T-helper 1 cell treated with Interleukin-12 subunit alpha and Interleukin-12 subunit beta and Interleukin-4 antibody, amounts not matched to agents 30 ng/mL and 1 ng/mL, for 36 hours (primary cell): ENCODE measurements at regions not wholly inside any gene's neighbourhood (a gene's known extent, or its start where the extent isn't known, plus 50 kb on each side); places are given as distances from the start of the nearest gene placed in this dataset.

Experiments
- intact Hi-C: fragments of 100-400 bp; cut with micrococcal nuclease; formaldehyde crosslinking; loops from one replicate; pipeline ENCODE4 v1.15.1; 2024

DNA sequence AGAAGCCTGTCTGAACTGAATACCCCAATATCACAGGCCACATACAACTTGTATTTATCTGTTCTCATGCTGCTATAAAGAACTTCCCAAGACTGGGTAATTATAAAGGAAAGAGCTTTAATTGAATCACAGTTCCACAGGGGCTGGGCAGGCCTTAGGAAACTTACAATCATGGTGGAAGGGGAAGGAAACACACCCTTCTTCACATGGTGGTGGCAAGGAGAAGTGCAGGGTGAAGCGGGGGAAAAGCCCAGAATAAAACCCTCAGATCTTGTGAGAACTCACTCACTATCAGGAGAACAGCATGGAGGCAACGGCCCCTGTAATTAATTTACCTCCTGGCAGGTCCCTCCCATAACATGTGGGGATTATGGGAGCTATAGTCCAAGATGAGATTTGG, 50.3 kb upstream of the FNDC1 start:
- intact Hi-C loops: no loop called here

- intact Hi-C loops: no loop called here
Observed at GRCh38 chr6:159117563-159117962, 51.6 kb upstream of the FNDC1 start.

- intact Hi-C loops: no loop called here
Observed at GRCh38 chr6:159117046-159117445, 52.2 kb upstream of the FNDC1 start.

- intact Hi-C loops: no loop called here
Observed at GRCh38 chr6:159116343-159116742, 52.9 kb upstream of the FNDC1 start.

- intact Hi-C loops: no loop called here
Observed at GRCh38 chr6:159114569-159114968, 54.6 kb upstream of the FNDC1 start.

DNA sequence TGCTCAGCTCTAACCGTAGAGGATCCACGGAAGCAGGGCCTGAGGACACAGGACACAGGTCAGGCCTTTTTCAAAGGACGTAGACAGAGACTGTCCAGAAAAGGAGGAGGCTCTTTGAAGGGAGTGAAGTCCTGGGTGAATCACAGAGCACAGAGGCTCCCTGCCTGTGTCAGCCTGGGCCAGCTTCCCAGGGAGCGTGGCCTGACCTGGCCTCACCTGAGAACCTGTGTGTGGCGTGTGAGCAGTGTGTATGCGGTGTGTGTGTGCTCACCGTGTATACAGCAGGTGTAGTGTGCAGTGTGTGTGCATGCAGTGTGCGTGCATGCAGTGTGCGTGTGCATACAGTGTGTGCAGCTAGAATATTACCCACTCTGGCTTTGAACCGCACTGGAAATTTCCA, 56.0 kb upstream of the FNDC1 start:
- intact Hi-C loops: no loop called here

GRCh38 chr6:159112714-159113113, 56.5 kb upstream of the FNDC1 start:
- intact Hi-C loops: no loop called here

- intact Hi-C loops: loop anchor here (1.0 kb wide), 2 partner anchors 24 to 102 kb away; no protein-coding TSS in a partner anchor
Observed at GRCh38 chr6:159110748-159111147, 58.5 kb upstream of the FNDC1 start.

DNA sequence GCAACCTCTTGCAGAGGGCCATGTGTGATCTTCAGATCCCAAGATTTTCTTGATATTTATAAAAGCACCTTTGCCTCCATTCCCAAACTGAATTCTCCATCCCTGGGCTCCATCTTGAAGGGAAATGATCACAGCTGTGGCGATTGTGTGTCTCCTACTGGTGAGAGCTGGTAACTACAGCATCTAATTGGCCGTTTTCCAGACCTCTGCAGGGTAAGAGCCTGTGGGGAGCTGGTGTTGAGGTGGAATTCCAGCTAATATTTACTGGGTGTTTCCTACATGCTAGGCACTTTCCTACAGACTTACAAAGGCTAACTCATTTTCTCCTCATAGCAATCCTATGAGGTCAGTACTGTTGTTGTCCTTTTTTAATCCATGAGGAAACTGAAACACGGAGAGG, 59.2 kb upstream of the FNDC1 start:
- intact Hi-C loops: loop anchor here (1.0 kb wide), 2 partner anchors 24 to 102 kb away; no protein-coding TSS in a partner anchor

DNA sequence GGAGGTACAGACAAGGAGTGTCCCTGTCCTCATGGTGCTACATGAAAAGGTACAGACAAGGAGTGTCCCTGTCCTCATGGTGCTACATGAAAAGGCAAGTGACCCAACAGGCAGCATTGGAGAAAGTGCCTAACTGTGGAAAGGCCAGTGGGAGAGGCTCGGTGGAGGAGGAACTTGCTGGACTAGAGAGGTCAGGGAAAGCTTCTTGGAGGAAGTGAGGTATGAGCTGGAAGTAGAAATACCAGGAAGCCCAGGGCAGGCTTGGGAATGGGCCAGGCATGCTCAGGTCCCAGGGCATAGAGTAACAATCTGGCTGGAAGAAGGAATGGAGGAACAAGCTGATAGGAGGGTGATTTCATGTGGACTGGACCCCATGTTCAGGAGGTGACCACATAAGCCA, 59.8 kb upstream of the FNDC1 start:
- intact Hi-C loops: loop anchor here (5.0 to 10.0 kb wide), 3 partner anchors 322 to 405 kb away; no protein-coding TSS in a partner anchor

DNA sequence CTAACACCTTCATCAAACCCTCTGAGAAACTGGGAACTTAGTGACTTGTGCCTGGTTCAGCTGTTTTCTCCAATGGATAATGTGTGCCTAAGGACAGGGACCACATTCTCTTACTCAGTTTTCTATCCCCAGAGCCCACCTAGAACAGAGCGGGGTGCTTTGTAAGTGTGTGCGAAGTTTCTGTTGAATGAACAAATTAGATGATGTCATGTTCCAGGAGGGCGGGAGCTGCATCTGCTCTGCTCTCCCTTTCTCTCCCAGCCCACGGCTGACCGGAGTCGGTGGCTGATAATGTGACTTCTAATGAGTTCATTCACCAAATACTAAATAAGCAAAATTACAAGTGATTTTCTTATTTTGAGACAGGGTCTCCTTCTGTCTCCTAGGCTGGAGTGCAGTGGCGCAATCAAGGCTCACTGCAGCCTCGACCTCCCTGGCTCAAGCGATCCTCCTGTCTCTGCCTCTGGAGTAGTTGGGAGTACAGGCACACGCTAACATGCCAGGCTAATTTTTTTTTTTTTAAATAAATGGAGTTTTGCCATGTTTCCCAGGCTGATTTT, 60.7 kb upstream of the FNDC1 start:
- intact Hi-C loops: loop anchor here (5.0 to 10.0 kb wide), 3 partner anchors 321 to 404 kb away; no protein-coding TSS in a partner anchor

GRCh38 chr6:159107451-159108260, 61.5 kb upstream of the FNDC1 start:
- intact Hi-C loops: loop anchor here (1.0 to 10.0 kb wide), 7 partner anchors 255 to 683 kb away; partner anchors contain the start of gene MRPL18

DNA sequence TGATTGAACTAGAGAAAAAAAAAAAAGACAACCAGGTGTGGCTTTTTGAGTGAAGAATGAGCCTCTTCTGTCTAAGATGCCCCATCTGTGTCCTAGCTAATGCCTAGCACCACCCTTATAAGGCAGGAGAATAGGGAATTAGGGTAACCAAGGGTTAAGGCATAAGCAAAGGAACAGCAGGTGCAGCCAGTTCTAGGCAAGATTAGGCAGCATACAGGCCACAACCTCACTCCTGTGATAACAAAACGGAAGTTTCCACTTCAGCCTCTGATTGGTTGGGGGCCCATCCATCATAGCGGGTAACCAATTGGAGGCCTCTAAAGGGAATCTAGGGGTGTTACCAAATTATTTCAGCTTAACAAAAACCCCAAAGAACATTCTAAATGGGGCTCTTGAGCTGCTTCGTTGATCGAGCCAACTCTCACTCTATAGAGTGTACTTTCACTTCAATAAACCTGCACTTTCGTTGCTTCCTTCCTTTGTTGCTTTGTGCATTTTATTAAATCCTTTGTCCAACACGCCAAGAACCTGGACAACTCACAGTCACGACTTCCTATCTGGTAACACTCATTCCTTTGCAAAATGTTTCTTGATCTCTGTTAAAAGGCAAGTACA, 61.9 kb upstream of the TAGAP start:
- intact Hi-C loops: loop anchor here (1.0 to 10.0 kb wide), 9 partner anchors 8 to 684 kb away; partner anchors contain the start of gene MRPL18

DNA sequence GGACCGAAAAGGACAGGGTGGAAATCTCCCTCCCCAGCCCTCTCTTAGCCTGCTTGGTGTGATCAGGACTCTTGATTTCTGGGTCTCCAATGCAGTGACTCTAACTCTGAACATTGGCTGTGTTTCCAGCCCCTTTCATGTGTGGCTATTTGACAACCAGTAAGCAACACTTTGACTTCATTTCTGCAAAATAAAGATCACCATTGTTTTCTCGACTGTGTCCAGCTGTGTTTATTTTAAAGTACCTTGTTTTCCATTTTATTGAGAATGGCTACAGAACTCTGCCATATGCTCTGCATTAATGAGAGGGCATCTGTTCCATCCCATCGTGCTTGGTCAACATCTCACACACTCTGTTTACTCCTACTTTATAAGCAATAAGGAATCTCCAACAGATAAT, 60.9 kb upstream of the TAGAP start:
- intact Hi-C loops: loop anchor here (1.0 to 10.0 kb wide), 8 partner anchors 7 to 453 kb away; no protein-coding TSS in a partner anchor

DNA sequence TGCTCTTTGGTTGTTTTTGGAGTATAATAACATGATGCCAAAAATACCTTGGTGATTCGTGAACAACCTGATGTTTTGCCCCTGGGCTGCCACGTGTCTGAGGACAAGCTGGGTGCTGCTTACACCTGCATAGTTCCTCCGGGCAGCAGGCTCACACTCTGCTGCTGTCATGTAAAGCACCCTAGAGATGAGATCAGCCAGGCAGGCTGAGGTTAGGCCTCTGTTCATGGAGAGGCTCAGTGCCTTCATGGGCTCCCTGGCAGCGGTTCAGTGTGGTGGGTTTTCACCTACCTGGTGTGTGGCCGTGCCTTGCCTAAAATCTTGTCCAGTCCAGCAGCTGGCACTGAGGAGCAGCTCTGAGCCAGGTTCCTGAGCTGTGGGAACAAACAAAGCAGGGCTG, 60.1 kb upstream of the TAGAP start:
- intact Hi-C loops: loop anchor here (1.0 to 10.0 kb wide), 7 partner anchors 29 to 400 kb away; no protein-coding TSS in a partner anchor

DNA sequence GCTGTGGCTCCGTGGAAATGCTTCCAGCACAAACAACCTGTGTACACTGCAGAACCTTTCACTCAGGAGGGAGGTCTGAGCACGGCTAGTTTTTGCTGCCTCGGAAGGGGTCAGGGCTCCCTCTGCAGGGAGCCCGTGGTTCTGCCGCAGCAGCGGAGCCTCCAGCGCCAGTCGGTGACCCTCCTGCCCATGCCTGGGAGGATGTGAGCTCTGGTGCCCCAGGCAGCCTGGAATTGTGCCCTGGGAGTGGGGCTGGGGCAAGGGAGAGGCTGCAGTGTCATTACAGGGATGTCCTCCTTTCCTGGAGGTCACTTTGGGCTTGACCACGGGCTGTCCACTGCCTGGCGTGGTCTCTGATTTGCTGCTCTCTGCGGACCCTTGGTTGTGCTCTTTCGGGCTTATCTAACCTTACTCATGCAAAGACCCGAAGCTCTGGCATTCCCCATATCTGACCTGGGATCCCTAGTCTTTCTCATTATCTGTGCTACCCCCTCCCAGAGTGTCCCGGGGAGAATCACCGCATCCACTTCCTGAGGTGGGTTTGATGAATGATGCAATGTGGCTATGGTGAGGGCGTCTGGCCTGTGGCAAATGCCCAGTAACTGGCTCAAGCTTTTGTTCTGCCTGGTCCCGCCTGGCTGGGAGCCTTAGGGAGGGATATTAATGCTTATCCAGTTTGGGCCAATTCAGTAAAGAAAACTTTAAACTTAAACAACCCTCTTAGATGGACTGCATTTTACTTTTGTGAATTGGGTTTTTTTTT, 59.6 kb upstream of the TAGAP start:
- intact Hi-C loops: loop anchor here (1.0 to 10.0 kb wide), 5 partner anchors 30 to 400 kb away; no protein-coding TSS in a partner anchor

DNA sequence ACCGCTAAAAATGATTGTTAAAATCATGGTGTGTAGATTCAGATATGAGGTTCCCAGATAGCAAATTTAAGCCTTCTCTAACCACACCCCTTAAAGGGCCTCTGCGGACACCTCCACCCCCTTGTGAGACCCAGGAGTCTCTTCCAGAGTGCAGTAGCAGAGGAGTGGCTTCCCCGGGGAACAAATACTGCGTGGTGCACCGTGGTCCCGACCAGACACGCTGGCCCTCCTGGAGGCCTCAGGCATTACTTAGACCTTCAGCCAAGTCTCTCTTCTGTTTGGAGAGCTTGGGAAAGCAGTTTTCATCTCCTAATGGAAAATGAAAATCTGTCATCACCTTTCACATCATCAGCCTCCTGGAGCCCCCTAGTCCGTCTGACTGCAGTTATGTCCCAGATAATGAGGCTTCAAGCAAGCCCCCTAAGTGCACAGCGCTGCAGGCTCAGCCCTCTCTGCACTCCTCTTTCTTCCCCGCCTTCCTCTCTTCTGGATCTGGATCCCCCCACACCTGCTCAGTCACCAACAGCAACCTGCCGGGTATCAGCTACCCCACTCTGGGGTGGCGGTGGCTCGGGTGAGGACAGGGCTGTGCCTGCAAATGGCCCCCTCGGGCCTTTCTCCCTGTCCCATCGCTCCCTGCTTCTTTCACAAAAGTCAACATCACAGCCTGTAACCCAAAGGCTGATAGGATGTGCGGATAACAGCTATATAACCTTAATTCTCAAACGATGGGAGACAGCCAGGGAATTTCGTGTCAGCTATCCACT, 58.8 kb upstream of the TAGAP start:
- intact Hi-C loops: loop anchor here (1.0 to 10.0 kb wide), 5 partner anchors 31 to 399 kb away; no protein-coding TSS in a partner anchor

DNA sequence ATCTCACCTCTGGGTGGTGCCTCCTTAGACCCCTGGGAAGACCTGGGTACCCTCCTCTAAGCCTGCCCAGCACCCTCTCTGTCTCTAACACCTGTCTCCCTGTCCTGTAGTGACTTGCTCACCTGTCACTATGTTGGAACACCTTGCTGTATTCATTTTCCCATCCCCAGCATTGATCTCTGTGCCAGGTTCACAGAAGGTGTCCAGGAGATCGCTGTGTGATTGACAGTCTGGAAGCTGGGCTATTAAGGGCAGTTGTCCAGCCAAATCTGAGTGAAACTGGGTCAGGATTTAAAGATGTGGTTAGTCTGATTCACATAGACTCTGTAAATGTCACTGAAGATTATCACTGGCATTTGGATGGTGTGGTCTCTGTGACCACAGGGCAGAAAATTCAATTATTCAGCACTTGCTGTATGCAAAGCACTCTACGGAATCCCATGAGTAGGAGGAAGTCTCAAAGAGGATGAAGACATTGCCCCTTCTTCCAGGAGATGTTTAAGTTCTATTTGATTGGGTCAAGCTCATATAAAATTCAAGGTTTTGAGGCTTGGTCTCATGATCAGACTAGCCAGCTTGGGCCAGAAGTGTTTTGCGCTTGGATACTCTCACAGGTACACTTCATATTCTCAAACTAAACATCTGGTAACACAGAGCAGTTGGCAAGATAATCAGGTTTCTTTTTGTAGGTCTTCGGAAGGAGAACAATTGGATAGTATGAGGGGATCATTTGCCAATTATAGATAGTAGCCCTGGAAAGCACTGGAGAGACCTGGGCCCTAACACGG, 57.8 kb upstream of the TAGAP start:
- intact Hi-C loops: loop anchor here (10.0 kb wide), 1 partner anchor 398 kb away; no protein-coding TSS in a partner anchor

DNA sequence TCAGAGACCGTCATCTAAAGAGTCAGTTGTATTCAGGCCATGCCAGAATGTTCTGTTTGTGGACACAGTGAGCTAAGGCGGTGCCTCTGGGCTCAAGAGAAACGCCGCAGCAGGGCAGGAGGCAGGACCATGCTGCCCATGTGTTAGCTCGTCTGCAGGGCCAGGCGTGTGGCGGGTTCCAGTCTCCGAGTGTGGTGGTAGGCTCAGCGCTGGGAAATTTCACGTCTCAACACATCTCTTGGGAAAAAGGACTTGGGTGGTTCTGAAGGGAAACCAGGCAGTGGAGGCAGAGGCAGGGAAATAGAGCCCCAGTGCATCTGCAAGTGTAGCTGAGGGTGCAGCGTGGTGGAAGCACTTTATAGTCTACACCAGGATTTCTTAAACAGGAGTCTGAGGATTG, 56.9 kb upstream of the TAGAP start:
- intact Hi-C loops: loop anchor here (10.0 kb wide), 1 partner anchor 397 kb away; no protein-coding TSS in a partner anchor
